Globus pallidus (tissue), 1 donor: ENCODE measurements at regions not wholly inside any gene's neighbourhood (a gene's known extent, or its start where the extent isn't known, plus 50 kb on each side); places are given as distances from the start of the nearest gene placed in this dataset.
A peak's percentile ranks its signal among the peaks of the same experiment; 100 is the strongest.
"Not testable (repeated sequence)": the region's sequence is repeated elsewhere in the genome, so short reads cannot be mapped to it uniquely, and the experiment has no call there.

ENCODE experiments used
- DNase-seq: peaks from one replicate; pipeline ENCODE4 v3.0.0-alpha.2; 2015; ENCODE audit warnings: low spot score

DNA sequence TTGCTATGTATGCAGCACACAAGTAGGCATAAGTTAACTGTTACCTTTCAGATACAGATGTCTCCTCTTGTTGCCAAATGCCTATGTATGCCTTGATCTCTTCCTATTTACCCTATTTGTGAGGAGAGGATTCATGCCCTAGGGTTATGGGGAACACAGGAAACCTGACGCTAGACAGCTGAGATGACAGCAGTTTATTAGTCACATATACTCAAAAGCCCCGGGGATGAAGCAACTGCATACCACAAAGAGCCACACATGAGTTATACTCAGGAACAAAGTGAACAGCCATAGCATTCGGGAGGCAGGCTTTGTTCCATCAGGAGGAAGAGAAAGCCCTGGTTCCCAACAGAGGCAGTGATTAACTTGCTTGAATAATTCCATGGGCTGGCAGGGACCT is 1011.7 kb upstream of the PCDH7 start:
- no peak for DNase-seq

DNA sequence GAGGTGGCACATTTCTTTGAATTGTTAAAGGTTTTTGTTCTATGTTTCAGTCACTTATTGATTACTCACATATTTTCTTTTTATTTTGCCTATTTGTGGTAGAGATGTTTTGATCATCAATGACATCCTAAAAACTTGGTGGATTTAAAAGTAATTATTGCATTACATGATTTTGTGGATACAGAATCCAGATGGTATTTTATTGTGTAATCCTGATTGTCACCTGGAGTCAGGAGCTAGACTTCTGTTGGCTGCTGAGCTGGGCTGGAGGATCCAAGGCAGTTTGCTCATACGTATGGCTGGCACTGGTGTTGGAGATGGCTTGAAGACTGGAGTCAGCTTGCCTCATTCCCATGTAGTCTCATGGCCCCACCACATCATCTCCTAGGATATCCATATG is 1009.6 kb upstream of the PCDH7 start:
- DNase-seq: no peak

DNA sequence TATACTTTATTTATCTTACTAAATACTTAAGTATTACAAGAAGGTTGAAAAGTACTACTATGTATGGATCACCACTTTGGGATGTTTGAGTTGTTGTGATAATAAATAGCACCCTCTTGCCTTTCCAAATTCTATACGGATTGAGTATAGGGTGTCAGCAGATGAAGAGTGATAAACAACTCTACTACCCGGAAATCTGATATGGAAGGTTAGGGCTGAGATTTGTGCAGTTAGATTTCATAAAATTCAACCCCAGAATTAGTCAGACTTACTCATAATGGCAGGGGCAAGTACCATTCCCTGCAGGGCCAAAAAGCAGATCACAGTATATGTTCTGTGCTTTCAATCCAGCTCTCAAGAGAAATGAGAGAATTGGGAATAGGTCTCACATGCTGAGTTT is 1008.9 kb upstream of the PCDH7 start:
- no peak for DNase-seq

DNA sequence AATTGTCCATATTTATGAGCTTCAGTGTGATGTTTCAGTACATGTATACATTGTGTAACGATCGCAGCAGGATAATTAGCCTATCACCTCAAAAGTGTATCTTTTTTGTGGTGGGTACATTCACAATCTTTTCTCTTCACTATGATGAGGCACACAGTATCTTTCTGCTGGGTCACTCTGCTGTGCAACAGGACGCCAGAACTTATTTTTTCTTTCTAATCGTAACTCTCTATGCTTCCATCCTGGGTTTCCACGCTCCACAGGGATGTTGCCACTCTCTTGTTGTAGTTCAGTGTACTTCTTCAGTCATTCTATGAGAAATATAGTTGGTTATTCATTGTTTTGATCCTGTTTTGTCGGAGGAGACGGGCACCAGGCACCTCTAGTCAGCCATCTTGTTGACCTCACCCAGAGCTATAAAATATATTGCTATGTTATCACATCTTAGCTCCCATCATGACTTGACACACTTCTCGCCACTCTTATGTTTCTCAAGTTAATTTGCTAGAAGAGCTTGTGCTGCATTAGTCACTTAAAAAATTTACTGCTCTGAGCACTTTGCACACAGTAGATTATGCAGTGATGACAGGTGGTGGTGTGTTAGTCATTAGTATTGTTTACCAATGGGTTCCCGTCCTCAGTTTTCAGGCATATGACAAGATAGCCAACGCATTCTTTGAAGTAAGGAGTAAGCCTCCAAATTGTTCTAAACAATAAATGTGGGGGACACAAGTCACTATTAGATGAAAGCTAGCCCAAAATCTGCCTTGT is 1002.7 kb upstream of the PCDH7 start:
- DNase-seq: no peak

DNA sequence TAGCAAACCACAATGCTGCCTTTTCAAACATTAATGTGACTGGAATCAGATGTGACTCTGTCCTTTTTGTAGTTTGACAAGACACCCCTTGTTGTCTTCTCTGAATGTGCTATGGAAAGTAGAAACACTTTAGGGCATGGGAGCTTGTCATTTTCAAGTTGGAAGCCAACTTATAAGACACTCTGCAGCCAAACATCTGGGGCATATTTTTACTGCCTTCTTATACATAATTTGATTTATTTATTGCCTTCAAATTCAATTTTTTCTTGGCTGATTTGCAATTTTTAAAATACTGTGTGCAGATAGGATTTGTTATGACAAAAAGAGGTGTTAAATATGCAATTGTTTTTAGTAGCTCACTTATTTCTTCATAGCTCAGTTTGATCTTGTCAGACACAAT is 1002.0 kb upstream of the PCDH7 start:
- DNase-seq: no peak

DNA sequence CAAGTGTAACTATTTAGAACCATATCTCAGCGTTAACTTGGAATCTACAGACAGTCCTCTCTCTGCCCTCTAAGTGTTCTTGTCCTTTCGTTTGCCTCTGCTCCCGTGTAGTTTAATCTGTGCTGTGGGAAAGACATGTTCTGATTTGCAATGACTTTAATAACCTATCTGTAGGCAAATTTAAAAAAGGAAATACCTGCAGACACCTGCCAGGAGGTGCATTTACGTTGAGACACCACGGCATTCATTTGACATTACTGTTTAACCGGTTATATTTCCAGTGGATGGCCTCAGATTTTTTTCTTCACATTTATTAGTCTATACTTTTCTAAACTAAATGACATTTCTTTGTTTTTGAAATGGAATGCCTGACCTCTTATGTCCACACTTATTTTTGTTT is 997.9 kb upstream of the PCDH7 start:
- DNase-seq: no peak

DNA sequence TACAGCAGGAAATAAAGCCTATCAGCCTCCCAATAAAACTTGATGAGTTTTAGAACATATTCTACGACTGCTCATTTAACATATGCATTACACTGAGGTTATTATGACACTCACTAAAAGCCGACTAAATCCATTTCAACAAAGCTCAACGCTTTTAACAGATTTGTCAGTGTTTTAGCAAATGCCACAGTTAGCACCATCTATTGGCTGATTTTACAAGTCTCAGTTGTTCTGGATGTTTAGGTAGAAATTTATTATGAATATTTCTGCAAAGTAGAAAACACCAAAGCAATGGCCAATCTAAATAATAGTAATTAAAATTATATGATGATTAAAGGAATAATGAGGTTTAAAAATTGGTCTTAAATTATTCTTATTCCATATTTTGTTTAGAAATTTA is 993.2 kb upstream of the PCDH7 start:
- DNase-seq: no peak

DNA sequence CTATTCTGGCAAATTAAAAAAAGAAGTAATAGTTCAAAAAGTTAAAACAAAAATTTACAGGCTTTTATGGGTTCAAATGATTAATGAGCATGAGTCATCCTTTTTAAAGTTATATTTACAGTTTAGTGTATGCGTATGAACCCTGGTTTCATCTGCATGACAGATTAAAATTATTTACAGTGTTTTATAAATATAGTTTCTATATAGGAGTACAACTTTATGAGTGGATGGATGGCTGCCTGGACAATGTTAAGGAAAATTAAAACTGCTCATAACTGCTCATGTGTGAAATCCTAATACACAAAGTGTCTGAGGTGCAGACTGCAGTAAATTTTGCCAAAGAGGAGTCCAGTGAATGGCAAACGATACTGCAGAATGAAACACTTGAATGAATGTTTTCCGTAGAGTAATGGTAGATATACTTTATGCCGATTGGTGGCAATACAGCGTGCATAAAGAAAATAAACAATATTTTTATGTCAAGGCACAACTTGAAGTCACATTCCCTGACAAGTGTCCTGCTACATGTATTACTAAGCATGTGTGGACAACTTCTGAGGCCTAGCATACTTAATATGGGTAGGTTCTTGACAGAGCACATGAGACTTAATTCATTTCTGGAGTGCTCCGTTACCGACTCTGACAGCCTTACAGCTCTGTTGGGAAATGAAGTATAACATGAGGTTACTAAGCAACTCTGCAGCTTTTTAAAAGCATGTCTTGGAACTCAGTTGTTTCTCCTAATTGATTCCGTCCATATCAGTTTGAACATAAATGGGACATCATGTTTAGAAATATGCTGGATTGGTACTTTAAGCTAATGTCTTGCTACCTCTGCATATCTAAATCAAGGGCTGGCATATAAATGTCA is 985.6 kb upstream of the PCDH7 start:
- DNase-seq: no peak

DNA sequence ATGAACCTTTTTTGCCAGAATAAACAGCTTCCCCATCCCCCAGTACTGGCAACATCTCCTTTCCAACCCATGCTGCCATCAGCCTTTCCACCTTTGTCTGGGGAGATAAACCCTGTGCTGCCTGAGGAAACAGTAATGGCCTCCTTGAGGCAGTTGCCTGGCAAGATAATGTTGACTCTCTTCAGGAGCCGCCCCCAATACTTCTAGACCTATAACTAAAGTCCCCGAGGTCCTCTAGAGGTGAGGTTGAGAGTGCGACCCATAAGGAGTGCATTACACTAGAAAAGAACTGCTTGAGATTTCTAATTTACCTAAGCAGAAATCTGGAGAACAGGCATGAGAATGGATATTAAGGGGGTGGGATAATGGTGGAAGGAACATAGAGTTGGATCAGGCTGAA is 963.2 kb upstream of the PCDH7 start:
- no peak for DNase-seq

DNA sequence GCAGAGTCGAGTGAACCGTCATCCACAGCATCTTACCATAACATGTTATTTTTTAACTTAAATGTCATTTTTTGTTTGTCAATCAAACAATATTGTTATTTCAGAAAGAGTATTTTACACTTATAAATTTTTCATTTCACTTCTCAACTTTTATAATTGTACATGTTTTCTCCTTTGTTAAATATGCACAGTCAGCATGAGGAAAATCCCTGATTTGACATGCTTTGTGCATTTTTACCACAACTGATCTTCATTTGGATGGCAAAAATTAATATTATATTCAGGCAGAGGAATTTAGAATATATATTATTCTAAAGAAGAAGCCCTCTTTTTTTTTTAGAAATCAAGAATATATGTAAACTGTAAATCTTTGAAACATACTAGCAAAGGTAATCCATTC is 958.0 kb upstream of the PCDH7 start:
- no peak for DNase-seq

DNA sequence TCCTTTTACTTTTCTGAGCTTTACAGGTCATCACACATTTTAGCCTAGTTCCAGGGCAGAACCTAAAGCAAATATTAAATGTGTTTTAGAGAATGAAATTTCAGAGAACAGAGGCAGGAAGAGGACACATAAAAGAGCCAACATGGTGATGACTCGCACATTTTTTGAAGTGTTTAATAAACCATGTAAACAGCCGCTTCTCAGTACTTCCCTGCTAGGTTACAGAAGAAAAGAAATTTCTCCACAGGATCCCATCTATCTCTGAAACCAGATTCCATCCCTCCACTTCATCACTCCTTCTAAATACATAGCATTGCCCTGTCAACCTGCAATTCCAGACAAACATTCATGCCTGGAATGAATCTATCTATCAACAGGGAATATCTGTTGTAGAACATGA is 949.5 kb upstream of the PCDH7 start:
- DNase-seq: no peak

DNA sequence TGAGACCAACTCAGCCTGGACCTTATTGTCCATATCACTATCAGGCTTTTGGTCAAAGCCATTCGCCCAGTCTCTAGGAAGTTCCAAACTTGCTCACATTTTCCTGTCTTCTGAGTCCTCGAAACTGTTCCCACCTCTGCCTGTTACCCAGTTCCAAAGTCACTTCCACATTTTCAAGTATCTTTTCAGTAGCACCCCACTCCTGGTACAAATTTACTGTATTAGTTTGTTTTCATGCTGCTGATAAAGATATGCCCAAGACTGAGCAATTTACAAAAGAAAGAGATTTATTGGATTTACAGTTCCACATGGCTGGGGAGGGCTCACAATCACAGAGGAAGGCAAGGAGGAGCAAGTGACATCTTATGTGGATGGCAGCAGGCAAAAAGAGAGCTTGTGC is 932.0 kb upstream of the PCDH7 start:
- DNase-seq: not testable (repeated sequence)

DNA sequence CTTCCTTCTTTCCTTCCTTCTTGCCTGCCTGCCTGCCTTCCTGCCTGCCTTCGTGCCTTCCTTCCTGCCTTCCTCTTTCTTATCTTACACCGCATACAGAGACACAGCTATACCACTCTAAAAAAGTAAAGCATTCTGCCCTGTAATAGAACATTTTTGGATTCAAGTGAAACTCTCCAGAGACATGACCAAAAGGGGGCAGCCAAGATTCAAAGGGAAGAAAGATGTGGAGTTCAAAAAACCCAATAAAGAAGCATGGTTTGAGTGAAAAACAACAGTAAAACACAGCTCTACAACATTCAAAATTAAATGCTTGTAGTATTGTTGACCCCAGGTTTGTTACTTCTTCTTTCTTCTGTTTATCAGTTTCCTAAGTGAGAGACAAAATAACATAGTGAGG is 914.9 kb upstream of the PCDH7 start:
- DNase-seq: peak; percentile 14

DNA sequence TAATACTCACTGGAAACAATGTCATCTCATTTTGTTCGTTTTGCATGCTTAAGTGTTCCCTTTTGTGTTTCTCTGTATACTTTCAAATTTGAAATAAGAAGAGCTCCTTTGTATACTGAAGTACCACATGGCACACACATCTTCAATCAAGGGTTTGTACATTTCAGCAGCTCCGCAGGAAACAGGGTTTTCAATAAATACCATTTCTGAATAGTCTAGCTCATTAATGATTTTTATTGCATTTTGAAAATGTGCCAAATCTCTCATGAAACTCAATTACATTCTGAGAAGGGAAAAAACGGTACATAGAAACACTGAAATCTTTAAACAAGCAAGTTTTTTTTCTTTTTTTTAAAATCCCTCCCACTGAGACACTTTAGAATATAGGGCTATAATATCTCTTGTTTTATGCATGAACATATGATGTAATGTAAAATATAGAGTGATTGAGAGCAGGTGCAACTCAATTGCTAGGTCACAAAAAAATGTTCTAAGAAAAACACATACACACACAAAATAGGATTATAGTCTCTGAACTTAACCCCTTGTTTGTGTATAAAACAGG is 914.2 kb upstream of the PCDH7 start:
- DNase-seq: no peak

DNA sequence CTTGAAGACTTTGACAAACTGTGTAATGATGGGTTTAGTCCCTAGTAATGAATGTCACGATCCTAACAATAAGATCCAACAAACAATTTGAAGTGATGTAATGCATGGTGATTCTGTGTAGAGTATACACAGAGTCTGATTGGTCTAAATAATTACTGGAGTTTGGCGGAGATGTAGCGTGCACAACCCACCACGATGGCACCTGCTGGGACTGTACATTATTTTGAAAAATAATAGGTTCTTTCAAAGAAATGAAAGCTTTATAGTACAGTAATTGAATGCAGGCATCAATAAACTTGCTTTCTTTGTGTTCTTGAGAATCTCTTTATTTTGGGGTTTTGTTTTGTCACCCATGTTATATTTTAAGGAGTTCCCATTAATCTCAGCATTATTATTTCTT is 902.2 kb upstream of the PCDH7 start:
- DNase-seq: no peak

DNA sequence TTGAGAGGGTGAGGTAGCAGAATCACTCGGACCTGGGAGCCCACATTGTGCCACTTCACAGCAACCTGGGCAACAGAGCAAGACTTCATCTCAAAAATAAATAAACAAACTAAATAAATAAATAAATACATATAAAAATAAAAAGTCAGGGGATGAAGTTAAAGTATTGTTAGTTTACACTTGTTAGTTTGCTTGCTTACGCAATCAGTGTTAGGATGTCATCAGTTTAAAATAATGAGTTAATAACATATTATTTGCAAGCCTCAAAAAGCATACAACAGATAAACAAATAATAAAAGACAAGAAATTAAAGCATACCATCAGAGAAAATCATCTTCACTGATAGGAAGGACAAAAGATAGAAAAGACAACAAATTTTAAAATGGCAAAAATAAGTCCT is 891.1 kb upstream of the PCDH7 start:
- DNase-seq: no peak

DNA sequence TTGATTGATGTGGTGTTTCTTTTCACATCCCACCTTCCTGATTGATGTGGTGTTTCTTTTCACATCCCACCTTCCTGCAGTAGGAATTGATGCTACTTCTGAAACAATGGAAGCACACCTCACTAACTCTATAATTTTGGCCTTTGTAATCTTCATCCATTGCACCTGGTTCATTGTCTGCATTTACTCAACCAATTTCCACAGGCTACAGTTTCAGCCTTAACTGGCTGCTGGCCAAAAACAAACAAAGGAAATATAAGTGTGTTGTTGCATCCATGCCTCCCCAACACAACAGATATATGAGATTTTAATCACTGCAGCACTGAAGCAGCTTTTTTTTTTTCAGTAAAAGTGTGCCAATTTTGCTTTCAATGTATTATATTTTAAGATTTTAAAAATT is 867.6 kb upstream of the PCDH7 start:
- DNase-seq: no peak

DNA sequence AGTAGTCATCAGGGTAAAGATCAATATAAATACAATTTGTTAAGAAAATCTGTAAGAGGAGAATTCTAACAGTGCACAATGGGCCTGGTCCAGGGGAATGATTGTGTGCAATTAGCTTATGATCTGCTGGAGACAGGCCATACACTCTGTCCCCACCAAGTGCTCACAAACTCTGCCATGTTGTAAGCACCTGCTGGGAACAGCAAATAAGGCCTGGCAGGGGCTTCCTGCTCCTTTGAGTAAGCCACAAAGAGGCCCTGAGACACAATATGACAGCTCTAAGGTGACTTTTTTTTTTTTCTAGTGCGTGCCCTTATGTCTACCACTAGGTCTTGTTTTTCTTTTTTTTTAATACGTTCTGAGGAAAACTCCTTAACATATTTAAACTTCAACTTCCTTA is 866.3 kb upstream of the PCDH7 start:
- no peak for DNase-seq

DNA sequence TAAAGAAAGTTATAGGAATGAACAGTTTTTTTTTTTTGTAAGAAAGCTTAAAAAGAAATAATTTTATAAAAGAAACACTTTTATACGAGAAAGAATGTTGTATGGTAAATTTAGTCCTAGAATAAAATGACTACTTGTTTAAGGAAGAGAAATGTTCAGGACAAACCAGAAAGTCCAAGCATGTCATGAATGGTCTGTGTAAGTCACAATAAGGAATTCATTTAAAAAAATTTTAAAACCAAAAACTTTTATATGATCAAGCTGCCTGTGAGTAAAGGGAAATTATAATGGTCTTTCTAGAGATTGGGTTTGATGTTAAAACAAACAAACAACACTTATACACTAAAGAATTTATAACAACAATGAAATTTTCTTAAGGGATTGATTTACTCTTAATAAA is 858.9 kb upstream of the PCDH7 start:
- no peak for DNase-seq

DNA sequence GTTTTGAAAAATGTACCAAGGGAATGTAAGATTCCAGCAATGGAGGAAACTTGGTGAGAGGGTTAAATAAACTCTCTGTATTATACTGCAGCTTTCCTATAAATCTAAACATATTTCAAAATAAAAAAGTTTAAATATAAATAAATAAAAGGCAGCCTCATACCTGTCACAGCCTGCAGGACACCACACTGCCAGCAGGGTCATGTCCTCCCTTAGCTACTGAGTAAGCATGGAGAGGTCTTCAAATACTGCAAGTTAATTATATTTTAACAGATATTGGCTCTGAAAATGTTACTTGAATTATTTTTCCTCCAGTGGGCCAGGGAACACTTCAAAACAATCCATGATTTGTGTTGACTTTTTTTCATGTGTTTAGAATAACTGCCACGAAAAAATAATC is 852.8 kb upstream of the PCDH7 start:
- no peak for DNase-seq

DNA sequence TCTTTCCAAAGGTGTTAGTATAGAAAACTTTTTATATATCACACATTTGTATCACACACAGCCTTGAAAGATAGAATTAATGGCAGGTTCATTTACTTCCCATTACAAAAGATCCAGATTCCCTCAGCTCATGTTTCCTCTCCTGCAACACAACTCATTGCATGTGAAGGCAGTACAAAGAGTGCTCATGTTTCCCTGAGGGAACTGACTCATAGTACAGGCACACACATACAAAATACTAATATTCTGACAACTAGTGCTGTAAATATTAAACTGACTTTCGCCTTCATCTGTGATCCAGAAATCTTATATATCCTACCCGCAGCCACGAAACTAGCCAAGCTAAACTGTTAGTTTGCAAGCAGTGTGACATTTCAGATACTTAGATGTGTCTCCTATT is 819.8 kb upstream of the PCDH7 start:
- no peak for DNase-seq

DNA sequence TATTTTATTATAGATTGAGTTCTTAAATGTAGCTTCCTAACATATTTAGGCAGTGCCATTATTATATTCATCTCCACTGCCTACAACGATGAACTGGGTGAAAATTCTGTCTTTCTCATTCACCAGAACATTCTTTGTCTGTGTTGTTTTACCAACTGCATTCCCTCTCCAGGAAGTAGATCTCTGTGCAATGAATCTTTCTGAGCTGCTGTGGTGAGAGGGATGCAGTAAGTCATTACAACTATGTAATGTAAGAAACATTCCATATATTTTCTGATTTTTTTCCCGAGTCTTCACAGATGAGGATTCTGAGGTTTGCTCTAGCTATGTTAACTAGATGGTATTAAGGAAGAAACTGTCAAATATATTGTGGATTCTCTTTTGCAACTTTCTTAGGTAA is 811.9 kb upstream of the PCDH7 start:
- DNase-seq: no peak

DNA sequence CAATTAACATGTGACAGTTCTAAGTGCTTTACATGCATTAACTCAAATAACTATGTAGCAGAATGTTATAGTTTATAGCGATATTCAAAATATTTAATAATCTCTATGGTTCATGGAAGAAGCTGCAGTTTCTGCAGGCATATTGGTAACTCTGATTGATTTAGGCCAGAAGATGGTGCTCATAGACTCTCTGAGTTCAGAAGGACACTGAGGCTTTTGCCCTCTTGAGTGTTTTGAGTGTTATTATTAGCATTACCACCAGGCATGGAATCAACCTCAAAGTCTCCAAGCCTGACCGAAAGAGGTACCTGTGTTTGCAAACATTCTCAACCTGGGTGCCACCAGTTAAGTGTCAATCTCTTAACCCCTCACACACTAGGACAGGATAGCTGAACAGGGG is 792.3 kb upstream of the PCDH7 start:
- DNase-seq: peak; percentile 19
